H1 (cell line): ENCODE measurements at regions not wholly inside any gene's neighbourhood (a gene's known extent, or its start where the extent isn't known, plus 50 kb on each side); places are given as distances from the start of the nearest gene placed in this dataset.

Experiments used
- CTCF ChIA-PET: fragments of 300-600 bp; sonication (Branson Sonifier 250); formaldehyde crosslinking; loops from one replicate; lab custom pipeline; 2021; ENCODE audit not compliant: partially characterized antibody; lab: Charles Lee
- POLR2A ChIA-PET: fragments of 300-600 bp; sonication (Branson Sonifier 250); formaldehyde crosslinking; loops from one replicate; lab custom pipeline; 2021; ENCODE audit warnings: inconsistent platforms; ENCODE audit not compliant: partially characterized antibody; lab: Charles Lee
- DNase-seq, 2 experiments: peaks; one replicate each; pipeline versions ENCODE4 v3.0.0 to v3.0.0-alpha.2; 2010 to 2022; ENCODE audit warnings: low spot score in 2 of 2, low read depth in 1 of 2, mixed read lengths in 1 of 2
- FAIRE-seq: peaks from 2 replicates; lab custom pipeline; 2011; peaks lifted over from hg19 to GRCh38; lab: Jason Lieb, UNC
- H2AFZ ChIP-seq: 2 replicates; pipeline ENCODE4 v1.8.1; 2012; ENCODE audit warnings: low read length, inconsistent platforms
- H2AK5ac ChIP-seq: 2 replicates; pipeline ENCODE4 v1.6.1; 2013; ENCODE audit warnings: low read depth, low read length
- H2BK120ac ChIP-seq: replicated peaks from 2 replicates; pipeline ENCODE3; 2013; ENCODE audit warnings: low read depth, low read length, inconsistent platforms
- H2BK12ac ChIP-seq: 2 replicates; pipeline ENCODE4 v1.6.1; 2013; ENCODE audit warnings: low read depth, low read length
- H2BK15ac ChIP-seq: 2 replicates; pipeline ENCODE4 v1.6.1; 2013; ENCODE audit warnings: low read length
- H2BK20ac ChIP-seq: 2 replicates; pipeline ENCODE4 v1.6.1; 2013; ENCODE audit warnings: low read length
- H2BK5ac ChIP-seq: 2 replicates; pipeline ENCODE4 v1.6.1; 2013; ENCODE audit warnings: low read depth, low read length
- H3K14ac ChIP-seq: 2 replicates; pipeline ENCODE4 v1.6.1; 2013; ENCODE audit warnings: inconsistent platforms; ENCODE audit not compliant: insufficient read length
- H3K18ac ChIP-seq: 2 replicates; pipeline ENCODE4 v1.6.1; 2013; ENCODE audit warnings: low read length; ENCODE audit errors: extremely low read depth
- H3K23ac ChIP-seq: 2 replicates; pipeline ENCODE4 v1.6.1; 2013; ENCODE audit warnings: inconsistent platforms; ENCODE audit not compliant: insufficient read length
- H3K23me2 ChIP-seq: 2 replicates; pipeline ENCODE4 v1.6.1; 2013; ENCODE audit warnings: low read depth, low read length
- H3K27ac ChIP-seq: 2 replicates; pipeline ENCODE4 v1.6.1; 2011; ENCODE audit warnings: low read depth, low read length, inconsistent platforms
- H3K27me3 ChIP-seq, 4 experiments: replicated peaks in 1 of 4; 1 replicate in 1 of 4; 2 replicates in 3 of 4; pipeline versions ENCODE4 v1.6.1 to v1.8.1; 2011 to 2013; ENCODE audit warnings: low read length in 3 of 4, mild to moderate bottlenecking in 3 of 4, inconsistent platforms in 2 of 4, mixed read lengths in 2 of 4, moderate library complexity in 1 of 4; ENCODE audit not compliant: control insufficient read depth in 3 of 4, insufficient read depth in 3 of 4; ENCODE audit errors: extremely low read depth in 1 of 4
- H3K36me3 ChIP-seq, 4 experiments: 2 replicates each; pipeline versions ENCODE4 v1.6.1 to v1.8.1; 2011 to 2013; ENCODE audit warnings: mild to moderate bottlenecking in 4 of 4, low read length in 3 of 4, moderate library complexity in 2 of 4, control low read depth in 1 of 4, inconsistent platforms in 1 of 4; ENCODE audit not compliant: insufficient read depth in 4 of 4, control insufficient read depth in 2 of 4
- H3K4ac ChIP-seq: replicated peaks from 2 replicates; pipeline ENCODE3; 2013; ENCODE audit warnings: low read length, low read depth, mixed read lengths, inconsistent platforms; ENCODE audit not compliant: insufficient read length
- H3K4me1 ChIP-seq, 4 experiments: replicated peaks in 1 of 4; 1 replicate in 1 of 4; 2 replicates in 3 of 4; pipeline versions ENCODE4 v1.6.1 to v1.8.1; 2011 to 2013; ENCODE audit warnings: low read length in 3 of 4, inconsistent platforms in 2 of 4, mixed read lengths in 1 of 4; ENCODE audit not compliant: insufficient read depth in 4 of 4, control insufficient read depth in 3 of 4
- H3K4me2 ChIP-seq, 2 experiments: 2 replicates each; pipeline versions ENCODE4 v1.6.1 to v1.8.1; 2011 to 2013; ENCODE audit warnings: low read depth in 2 of 2, low read length in 2 of 2, control low read depth in 1 of 2, inconsistent platforms in 1 of 2, mild to moderate bottlenecking in 1 of 2; ENCODE audit not compliant: insufficient read depth in 1 of 2
- H3K4me3 ChIP-seq, 4 experiments: fragments of 200-600, 300-600 bp in 1 of 4; sonication (generic), shearing (Covaris generic), sonication (Bioruptor Twin) in 1 of 4; 2 replicates each; pipeline versions ENCODE4 v1.5.1 to v1.8.1; 2011 to 2016; ENCODE audit warnings: low read length in 4 of 4, low read depth in 3 of 4, control low read depth in 2 of 4, inconsistent platforms in 2 of 4, mild to moderate bottlenecking in 2 of 4, mixed read lengths in 1 of 4, moderate library complexity in 1 of 4; ENCODE audit not compliant: insufficient read depth in 2 of 4; ENCODE audit errors: extremely low read depth in 1 of 4
- H3K56ac ChIP-seq: replicated peaks from 2 replicates; pipeline ENCODE3; 2013; ENCODE audit warnings: low read depth, mild to moderate bottlenecking, mixed read lengths, low read length, inconsistent platforms; ENCODE audit not compliant: insufficient read length
- H3K79me1 ChIP-seq: 2 replicates; pipeline ENCODE4 v1.6.1; 2013; ENCODE audit warnings: low read depth, low read length, control low read depth
- H3K79me2 ChIP-seq, 2 experiments: 2 replicates each; pipeline versions ENCODE4 v1.6.1 to v1.8.1; 2012 to 2013; ENCODE audit warnings: low read length in 2 of 2, mild to moderate bottlenecking in 2 of 2, inconsistent platforms in 1 of 2; ENCODE audit not compliant: insufficient read depth in 2 of 2, control insufficient read depth in 1 of 2
- H3K9ac ChIP-seq, 4 experiments: replicated peaks in 1 of 4; 1 replicate in 1 of 4; 2 replicates in 3 of 4; pipeline versions ENCODE4 v1.6.1 to v1.8.1; 2011 to 2013; ENCODE audit warnings: low read depth in 3 of 4, low read length in 3 of 4, control low read depth in 2 of 4, mild to moderate bottlenecking in 2 of 4, moderate library complexity in 2 of 4, inconsistent platforms in 1 of 4; ENCODE audit errors: extremely low read depth in 1 of 4
- H3K9me3 ChIP-seq, 2 experiments: 2 replicates each; pipeline versions ENCODE4 v1.6.1 to v1.8.1; 2012 to 2013; ENCODE audit warnings: mild to moderate bottlenecking in 2 of 2, moderate library complexity in 2 of 2, control low read depth in 1 of 2, inconsistent platforms in 1 of 2, low read depth in 1 of 2, low read length in 1 of 2, mixed read lengths in 1 of 2; ENCODE audit not compliant: insufficient read depth in 2 of 2
- H4K20me1 ChIP-seq, 2 experiments: replicated peaks in 1 of 2; 2 replicates each; pipeline versions ENCODE3 to v1.8.1; 2011 to 2013; ENCODE audit warnings: inconsistent platforms in 2 of 2, low read length in 2 of 2, mild to moderate bottlenecking in 1 of 2; ENCODE audit not compliant: insufficient read depth in 2 of 2, control insufficient read depth in 1 of 2
- H4K5ac ChIP-seq: 2 replicates; pipeline ENCODE4 v1.6.1; 2013; ENCODE audit warnings: low read length, low read depth, mixed read lengths, inconsistent platforms; ENCODE audit not compliant: insufficient read length
- H4K8ac ChIP-seq: 2 replicates; pipeline ENCODE4 v1.8.0; 2013; ENCODE audit warnings: mild to moderate bottlenecking, moderate library complexity, low read length, inconsistent platforms; ENCODE audit not compliant: insufficient read depth; ENCODE audit errors: extremely low read depth
- H4K91ac ChIP-seq: replicated peaks from 2 replicates; pipeline ENCODE3; 2013; ENCODE audit warnings: low read length, mixed read lengths, inconsistent platforms; ENCODE audit not compliant: insufficient read length
- CBX5 ChIP-seq: fragments of 300-800, 300-1000 bp; sonication (generic); IDR thresholded peaks from 2 replicates; pipeline ENCODE4 v1.7.1; 2016; ENCODE audit warnings: antibody characterized with exemption, low read length, low read depth
- CBX8 ChIP-seq: fragments of 300-800, 300-1000 bp; sonication (generic); IDR thresholded peaks from 2 replicates; pipeline ENCODE4 v1.7.1; 2016; ENCODE audit warnings: low read depth, low read length, borderline replicate concordance
- CHD1 ChIP-seq: IDR thresholded peaks from 2 replicates; pipeline ENCODE4 v1.6.1; 2012; ENCODE audit warnings: low read depth, low read length, improper control_type of control experiment
- CHD2 ChIP-seq: IDR thresholded peaks from 2 replicates; pipeline ENCODE4 v1.6.1; 2012; ENCODE audit warnings: low read length, improper control_type of control experiment
- CREB1 ChIP-seq: IDR thresholded peaks from 2 replicates; pipeline ENCODE4 v1.6.1; 2012; ENCODE audit warnings: inconsistent platforms
- HDAC6 ChIP-seq: IDR thresholded peaks from one replicate; pipeline ENCODE4 v1.7.1; 2012; ENCODE audit warnings: low read depth, mild to moderate bottlenecking, inconsistent platforms, low read length, moderate library complexity
- JUND ChIP-seq: IDR thresholded peaks from 2 replicates; pipeline ENCODE4 v1.6.1; 2011; ENCODE audit warnings: mild to moderate bottlenecking, improper control_type of control experiment, low read length
- KDM4A ChIP-seq: IDR thresholded peaks from one replicate; pipeline ENCODE4 v1.7.1; 2012; ENCODE audit warnings: low read depth, mild to moderate bottlenecking, moderate library complexity, low read length, inconsistent platforms; ENCODE audit not compliant: severe bottlenecking
- TAF1 ChIP-seq: IDR thresholded peaks from 2 replicates; pipeline ENCODE4 v1.6.1; 2011; ENCODE audit warnings: mild to moderate bottlenecking, low read depth, low read length
- TBP ChIP-seq: IDR thresholded peaks from 2 replicates; pipeline ENCODE4 v1.6.1; 2011; ENCODE audit warnings: low read depth, low read length, improper control_type of control experiment
- ZNF274 ChIP-seq: IDR thresholded peaks from 2 replicates; pipeline ENCODE4 v1.7.0; 2012; ENCODE audit warnings: low read length, borderline replicate concordance; ENCODE audit errors: extremely low read depth
- WGBS, 2 experiments: shearing (Covaris generic) in 1 of 2; methylation state at CpG; one replicate each; pipeline versions ENCODE4 v1.1.6 to v1.1.7; 2013 to 2015; ENCODE audit warnings: low lambda C conversion rate in 2 of 2, mixed read lengths in 2 of 2, inconsistent platforms in 1 of 2, low coverage in 1 of 2, missing lambda C conversion rate in 1 of 2; ENCODE audit not compliant: insufficient replicate concordance in 2 of 2, insufficient coverage in 1 of 2, insufficient read length in 1 of 2; ENCODE audit errors: extremely low coverage in 1 of 2, missing lambda C conversion rate in 1 of 2; 5-methylcytosine and 5-hydroxymethylcytosine counted together
- TF ChIP-seq, protein P1 (sequence below): IDR thresholded peaks from 2 replicates; pipeline ENCODE4 v1.6.1; 2011; ENCODE audit warnings: low read length, improper control_type of control experiment

DNA sequence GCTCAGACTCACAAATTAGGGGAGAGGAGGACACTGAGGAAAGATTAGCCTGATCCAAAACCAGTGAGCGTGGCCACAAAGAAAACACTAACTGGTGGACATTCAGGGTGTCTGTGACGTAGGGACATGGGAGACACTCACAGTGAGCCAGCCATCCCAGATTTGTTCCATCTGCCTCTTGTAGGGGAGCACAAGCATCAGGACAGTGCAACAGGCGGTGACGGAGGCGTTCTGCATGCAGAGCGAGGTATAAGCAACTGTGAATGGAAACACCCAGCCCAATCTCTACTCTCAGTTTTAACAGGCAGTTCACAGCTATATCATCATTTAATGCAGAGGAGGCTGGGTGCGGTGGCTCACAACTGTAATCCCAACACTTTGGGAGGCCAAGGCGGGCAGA lies 52.8 kb upstream of the TOMM7 start:
- Histone ChIP-seq H4K5ac (no peak overlapping the region), H3K79me1 (no peaks in the 10 kb centered on the region), H3K4ac (no peak overlapping the region), H3K9me3 (no peaks in the 10 kb centered on the region), H3K27me3 (no peaks in the 10 kb centered on the region), H3K27ac (no peak overlapping the region), H4K20me1 (no peaks in the 10 kb centered on the region), H3K4me2 (no peak overlapping the region), H2BK120ac (no peak overlapping the region), H2AK5ac (no peak overlapping the region), H3K4me3 (no peak overlapping the region), H3K14ac (no peak overlapping the region), H4K91ac (no peak overlapping the region), H3K4me1 (0 out of 7 replicates have a peak, but pooled peaks cover 0 to 2% (median 0%) of the 10 kb centered on the region in 4 experiments), H3K23ac (no peak overlapping the region), H2BK5ac (no peak overlapping the region), H3K9ac (no peak overlapping the region), H3K18ac (peak overlapping the region; percentile 15; the same call in 1 of the 2 replicates), H2BK12ac (no peak overlapping the region), H2AFZ (no peak overlapping the region), H4K8ac (no peak overlapping the region), H3K36me3 (no peaks in the 10 kb centered on the region), H3K79me2 (no peaks in the 10 kb centered on the region), H2BK15ac (no peak overlapping the region), H2BK20ac (no peak overlapping the region), H3K23me2 (no peaks in the 10 kb centered on the region), H3K56ac (no peak overlapping the region)
- WGBS, 2 experiments, result 92% methylated on average over 8 of the region's 8 CpGs; no CpG with 5 or more reads in 1 of the 2 experiments
- FAIRE-seq (no peak), DNase-seq (no peak)
- ChIA-PET CTCF (interaction anchor here (0.6 to 4.5 kb wide), 8 partner anchors 12 to 314 kb away, joined by 3 to 28 read pairs (median 3); no protein-coding TSS in a partner anchor), POLR2A (interaction anchor here (2.3 to 11.9 kb wide), 2 partner anchors 11 to 20 kb away, joined by 9 to 125 read pairs; no protein-coding TSS in a partner anchor)
- TF ChIP-seq TBP (no peak), CBX8 (no peak), CBX5 (no peak), CHD1 (no peak), ZNF274 (no peak), CREB1 (no peak), TAF1 (no peak), JUND (no peak), KDM4A (no peak), CHD2 (no peak), HDAC6 (no peak)
- TF ChIP-seq, protein P1, sequence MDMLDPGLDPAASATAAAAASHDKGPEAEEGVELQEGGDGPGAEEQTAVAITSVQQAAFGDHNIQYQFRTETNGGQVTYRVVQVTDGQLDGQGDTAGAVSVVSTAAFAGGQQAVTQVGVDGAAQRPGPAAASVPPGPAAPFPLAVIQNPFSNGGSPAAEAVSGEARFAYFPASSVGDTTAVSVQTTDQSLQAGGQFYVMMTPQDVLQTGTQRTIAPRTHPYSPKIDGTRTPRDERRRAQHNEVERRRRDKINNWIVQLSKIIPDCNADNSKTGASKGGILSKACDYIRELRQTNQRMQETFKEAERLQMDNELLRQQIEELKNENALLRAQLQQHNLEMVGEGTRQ, result no peak
